Tibial nerve (tissue), 4 donors: ENCODE measurements at regions not wholly inside any gene's neighbourhood (a gene's known extent, or its start where the extent isn't known, plus 50 kb on each side); places are given as distances from the start of the nearest gene placed in this dataset.

Experiments used
- CTCF ChIP-seq, 5 experiments: fragments of 200-600 bp in 3 of 5; fragments of 450-650 bp in 2 of 5; sonication (generic) in 3 of 5; IDR thresholded peaks; one replicate each; pipeline ENCODE4 v1.5.1; 2016 to 2019; ENCODE audit warnings: antibody characterized with exemption in 5 of 5, mild to moderate bottlenecking in 3 of 5, moderate library complexity in 2 of 5
- EP300 ChIP-seq, 2 donors: sonication (generic); formaldehyde crosslinking; IDR thresholded peaks; one replicate each; pipeline ENCODE4 v1.6.1; 2017; ENCODE audit warnings: antibody characterized with exemption in 2 of 2, mild to moderate bottlenecking in 1 of 2
- POLR2A ChIP-seq, 2 donors: fragments of 450-650 bp; IDR thresholded peaks; one replicate each; pipeline ENCODE4 v1.6.1; 2017; ENCODE audit warnings: antibody characterized with exemption in 2 of 2, mild to moderate bottlenecking in 2 of 2, moderate library complexity in 2 of 2

GRCh38 chr6:169858935-169859351 is 107.5 kb downstream of the ERMARD start:
- TF ChIP-seq CTCF (IDR thresholded peaks at IDR 0.05) (no peak), POLR2A (IDR thresholded peaks at IDR 0.05) (no peak), EP300 (IDR thresholded peaks at IDR 0.05) (no peak)
